ENCODE measurements at regions not wholly inside any gene's neighbourhood (a gene's known extent, or its start where the extent isn't known, plus 50 kb on each side); places are given as distances from the start of the nearest gene placed in this dataset.
"Not testable (repeated sequence)": the region's sequence is repeated elsewhere in the genome, so short reads cannot be mapped to it uniquely, and the experiment has no call there.

DNA sequence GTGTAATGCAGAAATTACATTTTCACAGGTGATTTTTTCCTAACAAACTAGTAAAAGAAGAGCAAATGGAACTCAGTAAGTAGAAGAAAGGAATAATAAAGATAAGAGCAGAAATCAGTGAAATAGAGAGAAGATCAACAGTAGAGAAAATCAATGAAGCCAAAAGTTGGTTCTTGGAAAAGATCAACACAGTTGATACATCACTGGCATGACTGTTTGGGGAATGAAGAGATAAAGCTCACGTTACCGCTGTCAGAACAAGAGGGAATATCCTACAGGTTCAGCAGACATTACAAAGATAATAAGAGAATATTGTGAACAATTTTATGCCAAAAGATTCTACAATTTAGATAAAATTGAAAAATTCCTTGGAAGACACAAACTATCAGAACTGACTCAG lies 146.4 kb downstream of the ACTR3B start:
- no peak for DNase-seq (ENCODE audit: low read depth in 2 of 2)

- no peak for DNase-seq (ENCODE audit: low read depth in 2 of 2)
Measured at GRCh38 chr7:152907042-152907761, 147.7 kb downstream of the ACTR3B start.

DNA sequence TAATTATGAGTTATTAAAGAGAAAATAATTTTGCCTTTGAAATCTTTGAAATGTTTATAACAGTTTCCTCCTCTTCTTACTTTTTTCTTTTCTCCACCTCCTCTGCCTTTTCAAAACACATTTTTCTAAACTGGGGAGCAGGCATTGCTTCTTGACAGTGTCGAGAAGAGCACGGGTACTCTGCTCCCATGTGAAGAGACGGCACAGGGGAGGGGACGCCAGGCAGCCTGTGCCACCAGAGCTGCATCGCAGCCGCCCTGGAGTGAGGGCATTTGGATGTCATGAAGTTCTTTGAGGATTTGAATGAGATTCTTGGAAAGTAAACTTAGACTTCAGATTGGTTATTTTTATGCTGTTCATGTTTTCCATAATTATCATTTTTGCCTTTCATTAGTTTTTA lies 149.7 kb downstream of the ACTR3B start:
- DNase-seq (ENCODE audit: low read depth in 2 of 2): no peak

DNA sequence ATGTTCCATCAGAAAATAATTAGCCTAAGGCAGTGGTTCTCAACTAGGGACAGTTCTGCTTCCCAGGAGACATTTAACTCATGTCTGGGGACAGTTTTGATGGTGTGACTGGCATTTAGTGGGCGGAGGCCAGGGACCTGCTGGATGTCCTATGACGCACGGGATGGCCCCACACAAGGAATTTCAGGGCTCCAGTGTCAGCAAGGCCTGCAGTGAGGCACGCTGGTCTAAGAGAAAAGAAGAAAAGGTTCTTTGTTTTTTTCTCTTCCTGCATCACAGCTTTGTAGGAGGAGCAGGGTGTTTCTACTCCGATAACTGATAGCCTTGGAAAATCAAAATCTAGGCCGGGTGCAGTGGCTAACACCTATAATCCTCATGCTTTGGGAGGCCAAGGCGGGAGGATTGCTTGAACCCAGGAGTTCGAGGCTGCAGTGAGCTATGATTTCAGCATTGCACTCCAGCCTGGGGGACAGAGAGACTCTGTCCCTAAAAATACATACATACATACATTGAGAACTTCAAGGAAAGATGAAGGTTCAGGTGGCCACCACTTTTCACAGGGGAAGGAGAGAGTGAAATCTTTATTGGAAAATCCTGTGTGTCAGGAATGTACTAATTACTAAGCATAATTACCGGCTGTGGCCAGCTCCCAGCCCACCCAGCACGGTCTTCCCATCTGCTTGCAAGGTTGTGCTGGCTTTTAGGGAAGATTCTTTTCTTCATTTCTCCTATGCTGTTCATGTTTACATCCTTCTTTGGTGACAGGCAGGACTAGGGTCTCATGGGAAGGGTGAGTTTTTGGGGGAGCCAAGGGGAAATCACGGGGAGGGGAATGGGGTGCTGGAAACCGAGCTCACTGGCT lies 150.4 kb downstream of the ACTR3B start:
- DNase-seq (ENCODE audit: low read depth in 2 of 2): no peak

- DNase-seq (ENCODE audit: low read depth in 2 of 2): no peak
Measured at GRCh38 chr7:152910545-152911225, 151.1 kb downstream of the ACTR3B start.

DNA sequence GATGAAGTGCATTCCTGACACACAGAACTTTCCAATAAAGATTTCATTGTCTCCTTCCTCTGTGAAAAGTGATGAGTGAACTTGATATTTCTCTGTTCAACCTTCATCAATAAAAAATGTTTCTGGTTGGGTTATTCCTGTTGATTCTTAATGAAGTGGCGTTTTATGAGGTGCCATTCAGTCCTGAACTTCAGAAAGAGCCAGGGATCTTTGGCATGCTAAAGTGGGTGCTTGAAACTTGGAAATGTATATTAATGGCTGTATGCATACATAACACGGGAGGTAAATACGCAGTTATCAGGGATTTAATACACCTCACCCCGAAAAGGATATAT lies 151.6 kb downstream of the ACTR3B start:
- DNase-seq (ENCODE audit: low read depth in 2 of 2): no peak

GRCh38 chr7:152911922-152912321 lies 152.4 kb downstream of the ACTR3B start:
- DNase-seq (ENCODE audit: low read depth in 2 of 2): no peak

DNA sequence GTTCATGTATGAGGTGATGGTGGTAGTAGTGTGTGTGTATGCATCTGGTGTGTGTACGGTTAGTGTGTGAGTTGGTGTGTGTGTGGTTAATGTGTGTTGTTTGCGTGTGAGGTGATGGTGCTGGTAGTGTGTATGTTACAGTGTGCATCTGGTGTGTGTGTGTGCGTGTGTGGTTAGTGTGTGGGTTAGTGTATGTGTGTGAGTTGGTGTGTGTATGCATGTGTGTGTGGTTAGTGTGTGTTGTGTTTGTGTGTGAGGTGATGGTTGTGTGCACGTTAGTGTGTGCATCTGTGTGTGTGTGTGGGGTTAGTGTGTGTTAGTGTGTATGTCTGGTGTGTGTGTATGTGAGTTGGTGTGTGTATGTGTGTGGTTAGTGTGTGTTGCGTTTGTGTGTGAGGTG lies 153.0 kb downstream of the ACTR3B start:
- DNase-seq (ENCODE audit: low read depth in 2 of 2): no peak

DNA sequence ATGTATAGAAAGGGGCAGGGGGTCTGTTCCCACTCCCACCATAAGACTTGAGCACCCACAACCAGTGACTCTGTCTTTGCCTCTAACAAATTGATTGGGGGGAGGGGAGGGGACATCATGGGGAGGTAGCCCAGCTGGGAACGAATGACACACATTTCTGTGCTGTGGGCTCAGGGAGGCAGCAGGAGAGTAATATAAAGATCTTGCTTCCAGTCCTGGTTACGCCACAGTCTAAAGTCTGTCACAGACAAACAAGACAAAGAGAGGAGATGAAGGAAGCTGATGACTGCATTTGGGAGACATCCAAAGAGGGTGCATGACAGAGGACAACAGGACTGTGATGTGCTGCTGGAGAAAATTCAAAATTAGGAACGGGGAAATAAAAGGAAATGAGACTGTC lies 153.9 kb downstream of the ACTR3B start:
- DNase-seq (ENCODE audit: low read depth in 2 of 2): no peak

DNA sequence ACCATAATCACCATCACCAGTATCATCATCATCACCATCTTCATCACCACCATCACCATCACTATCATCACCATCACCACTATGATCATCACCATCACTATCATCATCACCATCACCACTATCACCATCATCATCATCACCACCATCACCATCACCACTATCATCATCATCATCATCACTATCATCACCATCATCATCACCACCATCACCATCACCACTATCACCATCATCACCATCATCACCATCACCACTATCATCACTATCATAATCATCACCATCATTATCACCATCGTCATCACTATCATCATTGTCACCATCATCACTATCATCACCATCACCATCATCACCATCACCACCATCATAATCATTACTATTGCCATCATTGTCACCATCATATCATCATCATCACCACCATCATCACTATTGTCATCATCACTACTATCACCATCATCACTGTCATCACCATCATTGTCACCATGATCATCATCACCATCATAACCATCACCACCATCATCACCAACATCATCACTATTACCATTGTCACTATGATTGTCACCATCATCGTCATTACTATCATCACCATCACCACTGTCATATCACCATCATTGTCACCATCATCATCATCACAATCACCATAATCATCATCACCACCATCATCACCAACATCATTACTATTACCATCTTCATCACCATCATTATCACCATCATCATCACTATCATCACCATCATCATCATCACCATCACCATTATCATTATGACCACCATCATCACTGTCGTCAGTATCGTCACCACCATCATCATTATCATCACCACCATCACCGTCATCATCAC lies 154.7 kb downstream of the ACTR3B start:
- DNase-seq (ENCODE audit: low read depth in 2 of 2): no peak

- not testable (repeated sequence) for DNase-seq (ENCODE audit: low read depth in 2 of 2)
Measured at GRCh38 chr7:152914845-152915102, 155.2 kb downstream of the ACTR3B start.

- no peak for DNase-seq (ENCODE audit: low read depth in 2 of 2)
Measured at GRCh38 chr7:152922318-152923081, 162.9 kb downstream of the ACTR3B start.

GRCh38 chr7:152923711-152924110 lies 164.2 kb downstream of the ACTR3B start:
- DNase-seq (ENCODE audit: low read depth in 2 of 2): no peak

- DNase-seq (ENCODE audit: low read depth in 2 of 2): no peak
Measured at GRCh38 chr7:152924238-152924637, 164.7 kb downstream of the ACTR3B start.

GRCh38 chr7:152924826-152925411 lies 165.4 kb downstream of the ACTR3B start:
- no peak for DNase-seq (ENCODE audit: low read depth in 2 of 2)

DNA sequence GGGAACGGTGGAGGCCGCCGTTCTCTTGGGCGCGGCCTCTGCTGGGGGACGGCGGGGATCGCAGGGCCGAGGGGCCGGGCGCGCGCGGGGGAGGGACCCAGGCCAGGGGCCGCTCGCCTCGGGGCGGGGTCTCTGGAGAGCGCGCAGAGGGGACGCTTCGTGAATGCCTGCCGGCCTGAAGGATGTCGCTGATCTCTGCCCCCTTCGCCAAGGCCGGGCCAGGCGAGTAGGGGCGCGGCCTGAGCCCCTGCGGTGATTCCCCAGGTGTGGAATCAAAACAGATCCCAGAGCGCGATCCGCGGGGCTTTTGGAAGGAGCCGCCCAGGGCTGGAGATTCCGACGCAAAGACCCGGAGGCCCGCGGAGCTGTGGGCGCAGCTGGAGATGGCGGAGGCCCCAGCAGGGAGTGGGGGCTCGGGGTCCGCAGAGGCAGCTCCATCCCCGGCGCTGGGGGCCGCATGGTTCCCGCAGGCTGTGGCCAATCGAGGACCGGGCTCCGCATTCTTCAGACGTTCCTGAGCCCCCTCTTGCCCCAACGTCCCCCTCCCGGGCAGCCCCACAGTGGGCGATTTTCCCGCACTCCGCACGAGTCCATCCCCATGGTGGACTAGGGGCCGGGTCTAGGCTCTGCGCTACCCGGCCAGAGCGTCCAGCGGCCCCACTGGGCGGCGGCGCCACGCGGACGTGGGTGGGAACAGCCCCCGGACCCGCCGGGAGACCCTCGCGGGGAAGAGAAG lies 166.0 kb downstream of the ACTR3B start:
- no peak for DNase-seq (ENCODE audit: low read depth in 2 of 2)

- DNase-seq (ENCODE audit: low read depth in 2 of 2): no peak
Measured at GRCh38 chr7:152931633-152932032, 172.1 kb downstream of the ACTR3B start.

DNA sequence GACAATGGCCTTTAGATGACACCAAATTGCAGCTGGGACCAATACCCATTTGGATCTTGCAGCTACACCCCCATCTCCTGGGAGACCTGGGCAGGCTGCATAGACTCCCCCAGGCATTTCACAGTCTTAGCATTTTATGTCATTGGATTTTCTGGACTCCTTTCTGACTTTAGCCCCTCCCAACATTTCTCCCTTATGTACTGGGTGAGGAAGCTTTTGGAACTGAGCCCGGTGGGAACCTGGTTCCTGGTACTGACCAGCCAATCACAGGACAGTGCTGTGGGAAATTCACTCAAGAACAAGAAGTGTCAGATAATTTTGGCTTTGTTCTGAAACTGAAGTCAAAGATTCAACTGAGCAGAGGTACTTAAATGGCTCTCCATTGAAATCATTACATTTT lies 177.7 kb downstream of the ACTR3B start:
- DNase-seq (ENCODE audit: low read depth in 2 of 2): no peak

DNA sequence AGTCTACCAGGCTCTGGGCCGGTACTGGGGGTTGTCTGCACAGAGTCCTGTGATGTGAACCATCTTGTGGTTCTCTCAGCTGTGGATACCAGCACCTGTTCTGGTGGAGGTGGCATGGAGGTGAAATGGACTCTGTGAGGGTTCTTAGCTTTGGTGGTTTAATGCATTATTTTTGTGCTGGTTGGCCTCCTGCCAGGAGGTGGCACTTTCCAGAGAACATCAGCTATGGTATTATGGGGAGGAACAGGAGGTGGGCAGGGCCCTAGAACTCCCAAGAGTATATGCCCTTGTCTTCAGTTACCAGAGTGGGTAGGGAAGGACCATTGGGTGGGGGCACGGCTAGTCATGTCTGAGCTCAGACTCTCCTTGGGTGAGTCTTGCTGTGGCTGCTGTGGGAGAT lies 187.1 kb downstream of the ACTR3B start:
- not testable (repeated sequence) for DNase-seq (ENCODE audit: low read depth in 2 of 2)

DNA sequence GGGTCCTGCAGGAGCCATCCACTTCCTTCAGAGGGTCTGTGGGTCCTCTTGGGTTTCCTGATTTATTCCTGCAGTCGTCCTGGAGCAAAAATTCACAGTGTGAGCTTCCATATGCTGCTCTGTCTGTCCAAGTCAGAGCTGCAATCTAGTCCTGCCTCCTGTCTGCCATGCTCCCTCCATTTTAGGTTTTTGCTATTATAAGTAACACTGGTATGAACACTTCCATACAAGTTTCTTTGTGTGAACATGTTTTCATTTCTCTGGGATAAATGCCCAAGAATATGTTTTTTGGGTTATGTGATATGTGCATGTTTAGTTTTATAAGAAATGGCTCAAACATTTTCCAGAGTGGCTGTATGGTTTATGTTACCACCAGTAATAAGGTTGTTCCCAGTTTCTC lies 188.1 kb downstream of the ACTR3B start:
- no peak for DNase-seq (ENCODE audit: low read depth in 2 of 2)
